ENCODE measurements at regions not wholly inside any gene's neighbourhood (a gene's known extent, or its start where the extent isn't known, plus 50 kb on each side); places are given as distances from the start of the nearest gene placed in this dataset.

DNA sequence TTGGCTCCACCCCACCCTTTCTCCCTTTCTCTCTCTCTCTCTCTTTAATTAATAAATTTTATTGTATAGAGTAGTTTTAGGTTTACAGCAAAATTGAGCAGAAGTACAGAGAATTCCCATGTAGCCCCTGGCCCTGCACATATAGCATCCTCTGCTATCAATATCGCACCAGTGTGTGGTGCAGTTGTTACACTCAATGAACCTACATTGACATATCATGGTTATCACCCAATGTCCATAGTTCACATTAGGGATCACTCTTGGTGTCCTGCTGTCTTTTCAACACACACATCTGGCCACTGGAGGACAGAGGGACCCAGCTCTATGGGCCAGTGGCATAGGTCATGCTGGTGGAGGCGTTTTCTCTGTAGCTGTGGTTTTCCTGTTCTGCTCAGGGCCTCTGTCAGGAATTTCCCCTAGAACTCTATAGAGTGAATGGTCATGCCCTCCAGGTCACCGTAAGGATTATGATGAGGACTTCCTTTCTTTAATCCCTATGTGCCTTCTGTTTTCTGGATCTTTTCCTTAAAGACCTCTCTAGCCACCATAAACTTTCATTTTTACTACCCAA lies 98.2 kb upstream of the NAV2 start:
- TF ChIP-seq, protein P1, sequence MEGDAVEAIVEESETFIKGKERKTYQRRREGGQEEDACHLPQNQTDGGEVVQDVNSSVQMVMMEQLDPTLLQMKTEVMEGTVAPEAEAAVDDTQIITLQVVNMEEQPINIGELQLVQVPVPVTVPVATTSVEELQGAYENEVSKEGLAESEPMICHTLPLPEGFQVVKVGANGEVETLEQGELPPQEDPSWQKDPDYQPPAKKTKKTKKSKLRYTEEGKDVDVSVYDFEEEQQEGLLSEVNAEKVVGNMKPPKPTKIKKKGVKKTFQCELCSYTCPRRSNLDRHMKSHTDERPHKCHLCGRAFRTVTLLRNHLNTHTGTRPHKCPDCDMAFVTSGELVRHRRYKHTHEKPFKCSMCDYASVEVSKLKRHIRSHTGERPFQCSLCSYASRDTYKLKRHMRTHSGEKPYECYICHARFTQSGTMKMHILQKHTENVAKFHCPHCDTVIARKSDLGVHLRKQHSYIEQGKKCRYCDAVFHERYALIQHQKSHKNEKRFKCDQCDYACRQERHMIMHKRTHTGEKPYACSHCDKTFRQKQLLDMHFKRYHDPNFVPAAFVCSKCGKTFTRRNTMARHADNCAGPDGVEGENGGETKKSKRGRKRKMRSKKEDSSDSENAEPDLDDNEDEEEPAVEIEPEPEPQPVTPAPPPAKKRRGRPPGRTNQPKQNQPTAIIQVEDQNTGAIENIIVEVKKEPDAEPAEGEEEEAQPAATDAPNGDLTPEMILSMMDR (IDR thresholded peaks at IDR 0.05) = no peak
- no peak for TF ChIP-seq POLR2A (IDR thresholded peaks at IDR 0.05)

All from adrenal gland (tissue), 5 donors.